ENCODE measurements at regions not wholly inside any gene's neighbourhood (a gene's known extent, or its start where the extent isn't known, plus 50 kb on each side); places are given as distances from the start of the nearest gene placed in this dataset.

GRCh38 chr10:118439824-118440223 lies 97.7 kb upstream of the FAM204A start:
- WGBS, result 68% methylated on average over 3 of the region's 3 CpGs
- H3K9ac ChIP-seq (ENCODE audit: low read depth in 1 of 2, low read length in 2 of 2), result no peak overlapping the region
- H3K36me3 ChIP-seq (ENCODE audit: control insufficient read depth in 4 of 4, insufficient read depth in 3 of 4, low read depth in 1 of 4, low read length in 3 of 4), result no peaks in the 10 kb centered on the region
- TF ChIP-seq SP1 (IDR thresholded peaks at IDR 0.05) (no peak), GABPA (IDR thresholded peaks at IDR 0.05 in 1 of 2, conservative IDR thresholded peaks at IDR 0.05 in 1 of 2) (no peak), JUND (IDR thresholded peaks at IDR 0.05) (no peak), TAF1 (conservative IDR thresholded peaks at IDR 0.05) (no peak), ZBTB33 (IDR thresholded peaks at IDR 0.05) (no peak), FOXA1 (IDR thresholded peaks at IDR 0.05) (no peak), YY1 (IDR thresholded peaks at IDR 0.05) (no peak), FOXA2 (IDR thresholded peaks at IDR 0.05) (no peak), MAX (IDR thresholded peaks at IDR 0.05) (no peak), NR2F2 (IDR thresholded peaks at IDR 0.05) (no peak), RXRA (IDR thresholded peaks at IDR 0.05) (no peak), RAD21 (IDR thresholded peaks at IDR 0.05) (no peak), EGR1 (IDR thresholded peaks at IDR 0.05; ENCODE audit: low read depth in 2 of 2) (no peak), HNF4A (conservative IDR thresholded peaks at IDR 0.05) (no peak), ATF3 (IDR thresholded peaks at IDR 0.05) (no peak), CTCF (IDR thresholded peaks at IDR 0.05; ENCODE audit: low read depth, low read length, missing input control) (no peak), REST (IDR thresholded peaks at IDR 0.05) (no peak), HNF4G (IDR thresholded peaks at IDR 0.05) (no peak)
- H3K9me3 ChIP-seq (ENCODE audit: control insufficient read depth in 4 of 4, low read length in 3 of 4), result no peaks in the 10 kb centered on the region
- no peak for DNase-seq (ENCODE audit: low spot score)
- no peak overlapping the region for H3K4me3 ChIP-seq (ENCODE audit: low read depth in 1 of 3, low read length in 3 of 3)
- H3K4me1 ChIP-seq (ENCODE audit: control insufficient read depth in 4 of 4, insufficient read depth in 4 of 4, low read length in 3 of 4), result no peaks in the 10 kb centered on the region
- H3K27ac ChIP-seq (ENCODE audit: low read depth in 1 of 2, low read length in 2 of 2), result no peak overlapping the region
- H3K27me3 ChIP-seq (ENCODE audit: control insufficient read depth in 4 of 4, insufficient read depth in 4 of 4, low read length in 3 of 4), result peaks cover 0 to 5% (median 1%) of the 10 kb centered on the region in 4 donors
